Fibroblast of lung (primary cell): ENCODE measurements at regions not wholly inside any gene's neighbourhood (a gene's known extent, or its start where the extent isn't known, plus 50 kb on each side); places are given as distances from the start of the nearest gene placed in this dataset.

Source experiments
- DNase-seq, 2 donors: peaks; one replicate each; pipeline versions ENCODE4 v3.0.0 to v3.0.0-alpha.2; 2010; ENCODE audit warnings: low read depth in 2 of 2
- H2AFZ ChIP-seq: 2 replicates; pipeline ENCODE4 v1.5.1; 2012; ENCODE audit warnings: low read length, control low read depth, inconsistent platforms
- H3K27ac ChIP-seq: 2 replicates; pipeline ENCODE4 v1.5.1; 2011; ENCODE audit warnings: low read length, control low read depth; ENCODE audit not compliant: insufficient read depth
- H3K27me3 ChIP-seq: 2 replicates; pipeline ENCODE4 v1.5.1; 2011; ENCODE audit warnings: mild to moderate bottlenecking, low read length; ENCODE audit not compliant: control insufficient read depth, insufficient read depth
- H3K36me3 ChIP-seq: 2 replicates; pipeline ENCODE4 v1.5.1; 2011; ENCODE audit warnings: low read length; ENCODE audit not compliant: control insufficient read depth, insufficient read depth
- H3K4me1 ChIP-seq: 2 replicates; pipeline ENCODE4 v1.5.1; 2011; ENCODE audit warnings: low read length; ENCODE audit not compliant: control insufficient read depth, insufficient read depth; ENCODE audit errors: extremely low read depth
- H3K4me2 ChIP-seq: 2 replicates; pipeline ENCODE4 v1.5.1; 2011; ENCODE audit warnings: low read length, control low read depth; ENCODE audit not compliant: insufficient read depth; ENCODE audit errors: extremely low read depth
- H3K4me3 ChIP-seq, 4 experiments: fragments of 200-600 bp in 1 of 4; sonication (generic) in 1 of 4; replicated peaks in 1 of 4; 2 replicates each; pipeline ENCODE4 v1.5.1; 2011 to 2016; ENCODE audit warnings: low read length in 4 of 4, low read depth in 3 of 4, mild to moderate bottlenecking in 3 of 4, control low read depth in 2 of 4, inconsistent platforms in 1 of 4, mixed read lengths in 1 of 4; ENCODE audit not compliant: insufficient read depth in 1 of 4; ENCODE audit errors: control extremely low read depth in 1 of 4
- H3K79me2 ChIP-seq: 2 replicates; pipeline ENCODE4 v1.5.1; 2012; ENCODE audit warnings: mild to moderate bottlenecking, low read length, inconsistent platforms; ENCODE audit not compliant: control insufficient read depth, insufficient read depth
- H3K9ac ChIP-seq: 2 replicates; pipeline ENCODE4 v1.5.1; 2011; ENCODE audit warnings: mild to moderate bottlenecking, low read length, control low read depth; ENCODE audit not compliant: insufficient read depth
- H3K9me3 ChIP-seq: 2 replicates; pipeline ENCODE4 v1.5.1; 2012; ENCODE audit warnings: low read depth, low read length; ENCODE audit not compliant: control insufficient read depth, insufficient read depth
- H4K20me1 ChIP-seq: 2 replicates; pipeline ENCODE4 v1.5.1; 2011; ENCODE audit warnings: low read length; ENCODE audit not compliant: control insufficient read depth, insufficient read depth; ENCODE audit errors: extremely low read depth
- EZH2 ChIP-seq: IDR thresholded peaks from 2 replicates; pipeline ENCODE4 v1.5.1; 2012; ENCODE audit warnings: low read length, control low read depth, mild to moderate bottlenecking; ENCODE audit errors: missing control alignments
- TF ChIP-seq, protein P1 (sequence below), 2 donors: IDR thresholded peaks in 1 of 2; conservative IDR thresholded peaks in 1 of 2; 1 replicate in 1 of 2; 2 replicates in 1 of 2; pipeline ENCODE4 v1.5.1; 2011 to 2012; ENCODE audit warnings: low read length in 2 of 2, control low read depth in 1 of 2, inconsistent platforms in 1 of 2, low read depth in 1 of 2, mild to moderate bottlenecking in 1 of 2

DNA sequence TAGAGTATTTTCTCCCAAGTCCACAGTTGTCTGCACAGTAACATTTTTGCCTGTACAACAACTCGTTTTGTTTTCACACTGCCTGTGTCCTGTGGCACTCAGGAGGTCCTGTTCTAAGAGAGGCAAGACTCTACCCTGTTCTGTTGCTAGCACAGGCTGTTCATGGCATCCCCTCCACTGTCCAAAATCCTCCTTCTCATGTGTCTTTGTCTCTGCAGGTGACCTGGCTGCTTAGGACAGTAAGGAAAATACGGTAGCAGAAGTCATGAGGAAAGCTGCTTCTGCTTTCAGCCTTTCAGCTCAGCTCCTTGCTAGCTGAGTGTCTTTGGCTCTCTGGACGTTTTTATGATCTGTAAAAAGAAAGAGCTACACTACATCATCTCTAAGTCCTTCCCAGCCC is 205.9 kb downstream of the C1D start:
- Histone ChIP-seq H3K36me3 (no peaks in the 10 kb centered on the region), H3K4me2 (no peak overlapping the region), H3K4me1 (no peaks in the 10 kb centered on the region), H3K4me3 (no peak overlapping the region), H3K27me3 (no peaks in the 10 kb centered on the region), H3K9ac (no peak overlapping the region), H3K79me2 (no peaks in the 10 kb centered on the region), H3K27ac (no peak overlapping the region), H3K9me3 (no peaks in the 10 kb centered on the region), H2AFZ (no peak overlapping the region), H4K20me1 (no peaks in the 10 kb centered on the region)
- TF ChIP-seq, protein P1, sequence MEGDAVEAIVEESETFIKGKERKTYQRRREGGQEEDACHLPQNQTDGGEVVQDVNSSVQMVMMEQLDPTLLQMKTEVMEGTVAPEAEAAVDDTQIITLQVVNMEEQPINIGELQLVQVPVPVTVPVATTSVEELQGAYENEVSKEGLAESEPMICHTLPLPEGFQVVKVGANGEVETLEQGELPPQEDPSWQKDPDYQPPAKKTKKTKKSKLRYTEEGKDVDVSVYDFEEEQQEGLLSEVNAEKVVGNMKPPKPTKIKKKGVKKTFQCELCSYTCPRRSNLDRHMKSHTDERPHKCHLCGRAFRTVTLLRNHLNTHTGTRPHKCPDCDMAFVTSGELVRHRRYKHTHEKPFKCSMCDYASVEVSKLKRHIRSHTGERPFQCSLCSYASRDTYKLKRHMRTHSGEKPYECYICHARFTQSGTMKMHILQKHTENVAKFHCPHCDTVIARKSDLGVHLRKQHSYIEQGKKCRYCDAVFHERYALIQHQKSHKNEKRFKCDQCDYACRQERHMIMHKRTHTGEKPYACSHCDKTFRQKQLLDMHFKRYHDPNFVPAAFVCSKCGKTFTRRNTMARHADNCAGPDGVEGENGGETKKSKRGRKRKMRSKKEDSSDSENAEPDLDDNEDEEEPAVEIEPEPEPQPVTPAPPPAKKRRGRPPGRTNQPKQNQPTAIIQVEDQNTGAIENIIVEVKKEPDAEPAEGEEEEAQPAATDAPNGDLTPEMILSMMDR (conservative IDR thresholded peaks at IDR 0.05 in 1 of 2, IDR thresholded peaks at IDR 0.05 in 1 of 2; ENCODE audit: low read depth in 1 of 2, low read length in 2 of 2), result no peak
- TF ChIP-seq EZH2, result no peak
- DNase-seq, result no peak

DNA sequence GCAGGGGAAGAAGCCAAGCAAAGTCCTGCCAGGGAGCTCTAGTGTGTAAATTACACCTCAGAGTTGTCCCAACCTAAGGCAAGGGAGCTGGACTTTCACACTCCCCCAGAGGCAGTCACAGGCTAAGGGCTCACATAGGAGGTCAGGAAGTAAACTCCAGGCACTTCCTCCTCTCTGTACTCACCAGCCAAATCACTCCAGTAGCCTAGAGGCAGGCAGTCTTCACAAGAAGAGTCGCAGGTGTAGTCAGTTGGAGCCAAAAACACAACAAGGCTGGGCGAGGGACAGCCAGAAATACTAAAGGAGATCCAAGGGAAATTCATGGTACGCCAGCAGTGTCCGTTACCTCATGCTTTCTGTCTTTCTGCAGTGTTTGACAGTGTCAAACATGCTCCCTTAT is 205.0 kb downstream of the C1D start:
- no peak overlapping the region for H2AFZ ChIP-seq
- no peak for TF ChIP-seq EZH2
- TF ChIP-seq, protein P1 (conservative IDR thresholded peaks at IDR 0.05 in 1 of 2, IDR thresholded peaks at IDR 0.05 in 1 of 2; ENCODE audit: low read depth in 1 of 2, low read length in 2 of 2), result no peak

DNA sequence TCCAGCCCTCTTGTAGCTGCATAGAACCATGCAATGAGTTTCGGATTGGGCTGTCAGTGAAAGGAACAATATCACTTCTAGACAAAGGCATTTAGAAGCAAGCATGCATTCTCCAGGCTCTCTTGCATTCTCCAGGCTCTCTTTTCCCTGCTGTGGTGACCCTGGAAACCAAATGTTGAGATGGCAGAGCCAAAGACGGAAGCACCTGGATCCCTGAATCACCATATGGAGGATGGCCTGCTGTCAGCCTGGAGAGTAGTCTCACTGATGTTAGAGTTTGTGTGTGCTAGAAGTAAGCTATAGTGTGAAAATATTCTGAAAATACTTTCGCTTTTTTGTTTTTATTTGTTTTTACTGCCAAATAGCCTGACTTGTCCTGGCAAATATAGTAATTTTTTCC is 203.9 kb downstream of the C1D start:
- no peaks in the 10 kb centered on the region for H3K36me3 ChIP-seq
- H3K27ac ChIP-seq, result no peak overlapping the region
- H4K20me1 ChIP-seq, result no peaks in the 10 kb centered on the region
- TF ChIP-seq, protein P1 (conservative IDR thresholded peaks at IDR 0.05 in 1 of 2, IDR thresholded peaks at IDR 0.05 in 1 of 2; ENCODE audit: low read depth in 1 of 2, low read length in 2 of 2), result no peak
- TF ChIP-seq EZH2, result no peak
- no peak overlapping the region for H3K9ac ChIP-seq
- DNase-seq, result no peak
- no peaks in the 10 kb centered on the region for H3K4me1 ChIP-seq
- H3K27me3 ChIP-seq, result no peaks in the 10 kb centered on the region
- H2AFZ ChIP-seq, result no peak overlapping the region
- no peak overlapping the region for H3K4me2 ChIP-seq
- H3K4me3 ChIP-seq, result no peak overlapping the region
- H3K79me2 ChIP-seq, result no peaks in the 10 kb centered on the region
- H3K9me3 ChIP-seq, result no peaks in the 10 kb centered on the region

More for the DNA sequence above, 205.0 kb downstream of the C1D start:
- no peaks in the 10 kb centered on the region for H3K4me1 ChIP-seq
- no peaks in the 10 kb centered on the region for H4K20me1 ChIP-seq
- H3K36me3 ChIP-seq, result no peaks in the 10 kb centered on the region
- no peak overlapping the region for H3K27ac ChIP-seq
- H3K9ac ChIP-seq, result no peak overlapping the region
- DNase-seq, result no peak
- H3K9me3 ChIP-seq, result no peaks in the 10 kb centered on the region
- no peaks in the 10 kb centered on the region for H3K27me3 ChIP-seq
- no peak overlapping the region for H3K4me2 ChIP-seq
- no peaks in the 10 kb centered on the region for H3K79me2 ChIP-seq
- no peak overlapping the region for H3K4me3 ChIP-seq
